Activated CD4-positive, CD25-positive, alpha-beta regulatory T cell treated with anti-CD3 and anti-CD28 coated beads, Interleukin-2, amount 50 U/mL, for 24 hours (primary cell): ENCODE measurements at regions not wholly inside any gene's neighbourhood (a gene's known extent, or its start where the extent isn't known, plus 50 kb on each side); places are given as distances from the start of the nearest gene placed in this dataset.
A peak's percentile ranks its signal among the peaks of the same experiment; 100 is the strongest.
"Not testable (repeated sequence)": the region's sequence is repeated elsewhere in the genome, so short reads cannot be mapped to it uniquely, and the experiment has no call there.

Experiments used
- ATAC-seq, 2 donors: fragments of 150-1000 bp; cut with Tn5 transposase; one replicate each; pipeline ENCODE4 v1.10.0; 2021; ENCODE audit warnings: mild to moderate bottlenecking in 1 of 2, moderate library complexity in 1 of 2

DNA sequence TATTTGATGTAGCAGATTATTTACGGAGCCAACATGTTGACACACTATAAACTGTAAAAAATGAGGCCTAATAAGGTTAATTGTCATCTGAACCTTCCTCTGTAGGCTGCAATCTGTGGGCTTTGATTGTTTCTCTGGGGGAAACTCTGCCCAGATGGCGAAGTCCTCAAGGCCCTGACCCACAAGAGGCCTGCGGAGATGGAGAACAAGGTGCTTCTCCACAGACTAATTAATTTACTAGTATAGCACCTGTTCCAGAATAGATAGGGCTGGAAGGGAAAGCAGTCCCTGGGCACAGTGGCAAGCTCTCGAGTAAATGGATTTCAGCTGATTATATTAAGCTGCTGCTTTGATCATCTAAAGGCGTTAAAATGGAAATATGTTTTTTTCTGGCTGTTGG, 338.8 kb upstream of the DNAJC19 start:
- ATAC-seq: no peak

DNA sequence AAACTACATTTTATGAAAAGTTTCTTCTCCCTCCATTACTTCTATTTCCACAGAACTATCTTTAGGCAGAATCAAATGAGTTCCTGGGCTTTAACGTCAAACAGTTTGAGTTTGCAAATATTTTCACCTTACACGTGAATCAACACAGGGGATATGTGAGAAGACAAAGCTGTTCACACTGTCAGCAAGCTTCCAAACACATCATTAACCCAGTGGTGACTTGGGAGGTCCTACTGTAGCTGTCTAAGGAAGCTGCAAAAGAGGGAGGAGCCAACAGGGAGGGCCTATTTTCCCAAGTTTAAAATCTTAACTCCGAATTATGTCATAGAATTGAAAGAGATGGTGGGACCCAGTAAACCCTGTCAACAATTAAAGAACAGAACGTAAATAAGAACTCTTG, 337.8 kb upstream of the DNAJC19 start:
- no peak for ATAC-seq

DNA sequence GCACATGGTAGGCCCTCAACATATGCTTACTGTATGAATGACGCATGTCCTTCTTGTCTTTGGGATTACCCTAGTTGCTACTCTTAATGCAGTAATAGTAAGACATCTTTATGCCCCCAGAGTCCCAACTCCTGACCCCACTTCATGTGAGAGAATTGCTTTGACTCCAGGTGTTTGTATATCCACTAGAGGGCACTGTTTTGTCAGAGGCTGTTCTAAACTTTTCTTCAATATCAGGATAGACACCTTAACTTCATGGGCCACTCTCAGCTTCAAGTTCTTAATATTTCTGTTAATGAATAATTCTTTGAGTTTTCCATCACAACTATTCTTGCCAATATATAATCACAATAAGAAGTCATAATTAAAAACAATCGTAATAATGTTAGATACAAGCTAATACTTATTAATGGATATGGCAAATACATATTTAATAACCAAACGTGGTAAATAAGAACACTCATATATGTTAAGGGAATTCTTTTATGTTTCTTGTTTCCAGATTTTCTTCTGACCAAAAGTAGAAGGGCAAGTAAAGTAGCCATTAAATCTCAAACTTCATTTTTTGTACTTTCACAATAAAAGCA, 337.2 kb upstream of the DNAJC19 start:
- no peak for ATAC-seq

- not testable (repeated sequence) for ATAC-seq
Observed at GRCh38 chr3:181324516-181324915, 335.0 kb upstream of the DNAJC19 start.

- ATAC-seq: no peak
Observed at GRCh38 chr3:181318321-181318720, 328.8 kb upstream of the DNAJC19 start.

GRCh38 chr3:181317508-181317907, 328.0 kb upstream of the DNAJC19 start:
- ATAC-seq: no peak

DNA sequence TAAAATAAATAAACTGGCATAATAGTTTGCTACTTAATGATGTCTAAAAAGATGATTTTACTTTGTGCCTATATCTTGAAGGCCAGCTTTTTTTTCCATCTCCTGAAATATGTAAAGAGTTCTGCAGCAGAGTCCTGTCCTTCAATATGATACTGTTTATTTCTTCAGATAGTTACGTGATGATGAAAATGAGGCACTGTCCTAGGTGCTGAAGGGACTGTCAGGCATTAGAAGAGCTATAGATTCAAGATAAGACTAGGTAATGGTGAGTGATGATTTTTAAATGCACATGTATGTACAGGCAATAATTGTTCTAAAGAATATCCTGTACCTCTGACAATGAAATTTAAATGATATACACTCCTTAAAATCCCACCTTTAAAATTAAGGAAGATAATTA, 326.9 kb upstream of the DNAJC19 start:
- no peak for ATAC-seq

DNA sequence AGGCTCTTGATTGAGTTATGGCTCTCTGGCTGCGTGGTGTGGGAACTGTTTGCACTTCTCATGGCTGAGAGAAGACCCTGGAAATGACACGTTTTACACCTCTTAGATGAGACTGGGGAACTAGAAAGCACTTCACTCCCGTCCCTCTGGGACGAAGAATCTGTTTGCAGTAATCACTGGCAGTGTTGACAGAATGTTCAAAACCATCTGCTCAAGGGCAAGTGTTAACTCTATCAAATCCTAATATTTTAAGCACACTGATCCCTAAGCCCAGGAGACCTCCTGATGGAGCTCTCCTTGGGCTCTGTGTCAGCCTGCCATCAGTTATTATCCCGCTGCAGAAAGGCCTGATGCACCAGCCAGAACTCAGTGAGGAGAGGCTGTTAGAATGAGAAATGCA, 323.8 kb upstream of the DNAJC19 start:
- ATAC-seq: no peak

- no peak for ATAC-seq
Observed at GRCh38 chr3:181311186-181311585, 321.6 kb upstream of the DNAJC19 start.

DNA sequence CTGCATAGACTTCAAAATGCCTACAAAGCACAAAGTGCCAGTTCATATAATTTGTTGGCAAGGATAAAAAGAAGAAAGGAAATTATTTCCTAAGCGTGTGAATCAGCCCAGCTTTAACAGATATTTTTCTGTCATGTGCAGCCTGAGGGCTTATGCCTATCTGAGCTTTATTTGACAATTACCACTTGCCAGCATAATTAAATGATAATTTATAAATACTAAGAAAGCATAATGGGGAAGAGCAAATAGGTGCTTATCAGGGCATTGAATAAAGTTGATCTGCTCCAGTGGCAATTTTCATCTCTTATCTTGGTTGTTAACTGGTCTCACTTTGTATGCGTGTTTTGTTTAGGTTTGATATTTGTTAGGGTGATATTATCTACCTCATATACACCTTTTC, 313.4 kb upstream of the DNAJC19 start:
- no peak for ATAC-seq

DNA sequence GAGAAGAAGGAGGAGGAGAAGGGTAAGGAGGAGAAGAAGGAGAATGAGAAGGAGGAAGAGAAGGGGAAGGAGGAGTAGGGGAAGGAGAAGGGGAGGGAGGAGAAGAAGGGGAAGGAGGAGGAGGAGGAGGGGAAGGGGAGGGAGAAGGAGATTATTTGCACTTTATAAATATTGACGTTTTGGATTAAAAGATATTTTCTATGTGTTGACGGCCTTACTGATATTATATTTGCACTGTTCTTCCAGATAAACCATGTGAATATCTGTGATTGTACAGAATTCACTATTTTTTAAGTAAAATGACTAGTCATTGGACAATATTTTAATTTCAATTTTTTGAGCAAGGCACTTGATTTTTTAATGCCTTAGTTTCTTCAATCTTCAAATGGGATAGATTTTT, 310.5 kb upstream of the DNAJC19 start:
- ATAC-seq: no peak

DNA sequence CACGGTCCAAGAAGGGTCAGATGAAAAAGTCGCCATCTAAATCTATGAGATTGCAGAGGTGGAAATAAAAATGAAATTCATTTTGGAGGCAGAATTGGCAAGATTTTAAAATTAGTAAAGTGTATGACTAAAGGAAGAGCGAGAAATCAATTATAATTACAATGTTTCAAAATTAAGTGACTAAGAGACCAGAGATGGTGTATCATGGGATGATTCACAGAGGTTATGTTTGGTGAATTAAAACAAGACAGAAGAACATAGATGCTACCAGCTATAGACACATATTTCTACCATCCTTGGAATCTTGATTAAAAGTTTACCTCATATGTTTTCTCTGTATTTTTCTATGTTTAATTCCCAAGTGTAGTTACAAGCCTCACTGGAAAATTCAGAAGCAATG, 308.9 kb upstream of the DNAJC19 start:
- no peak for ATAC-seq

GRCh38 chr3:181292984-181293383, 303.4 kb upstream of the DNAJC19 start:
- peak in 1 of 2 donors; percentile 41 for ATAC-seq

- no peak for ATAC-seq
Observed at GRCh38 chr3:181290941-181291340, 301.4 kb upstream of the DNAJC19 start.

GRCh38 chr3:181289306-181289705, 299.8 kb upstream of the DNAJC19 start:
- no peak for ATAC-seq

DNA sequence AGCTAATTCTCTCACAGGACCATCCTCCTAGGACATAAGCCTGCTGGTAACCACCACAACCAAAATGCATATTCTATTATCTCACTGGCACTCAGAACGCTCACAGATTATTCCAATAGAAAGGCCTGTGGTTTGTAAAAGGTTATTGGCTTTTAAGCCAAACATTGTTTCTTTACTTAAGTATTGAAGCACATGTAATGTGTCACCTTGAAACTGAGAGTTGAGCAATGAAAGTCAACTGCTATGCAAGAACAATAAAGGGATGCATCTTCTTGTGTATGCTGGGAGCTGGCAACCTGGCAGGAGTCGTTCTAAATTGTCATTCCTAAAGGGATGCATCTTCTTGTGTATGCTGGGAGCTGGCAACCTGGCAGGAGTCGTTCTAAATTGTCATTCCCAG, 298.6 kb upstream of the DNAJC19 start:
- ATAC-seq: no peak

- no peak for ATAC-seq
Observed at GRCh38 chr3:181279239-181279565, 289.7 kb upstream of the DNAJC19 start.

DNA sequence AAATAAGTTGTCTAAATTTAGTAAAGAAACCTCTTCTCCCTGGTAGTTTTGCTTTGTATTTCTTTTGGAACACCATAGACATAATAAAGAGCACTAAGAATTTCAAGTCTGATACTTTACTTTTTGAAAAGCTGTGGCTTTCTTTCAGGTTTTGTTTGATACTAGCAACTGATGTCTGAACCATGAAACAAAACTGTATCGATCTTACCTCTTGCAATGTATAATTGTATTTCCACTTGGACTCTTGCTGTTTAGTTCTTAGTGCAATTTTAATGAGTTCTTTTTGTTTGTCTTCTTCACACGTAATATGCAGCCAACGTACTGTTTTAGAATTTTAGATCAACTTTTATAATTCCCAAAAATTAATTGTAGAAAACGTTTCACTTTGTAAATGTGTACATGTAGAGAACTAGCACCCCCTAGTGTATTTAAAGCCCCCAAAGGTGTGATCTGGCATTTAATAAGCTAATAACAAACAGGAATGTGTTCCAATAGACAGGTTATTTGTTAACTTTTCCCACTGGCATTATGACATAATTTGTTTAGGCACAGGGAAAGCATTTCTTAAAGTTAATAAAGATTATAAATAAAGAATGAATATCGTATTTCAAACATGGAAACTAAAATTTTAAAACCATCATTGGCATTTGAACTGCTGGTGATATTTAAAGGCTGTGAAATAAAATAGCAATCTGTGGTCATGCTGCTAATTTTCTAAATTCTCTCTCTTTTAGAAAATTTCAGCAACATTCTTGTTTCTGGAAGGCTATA, 289.1 kb upstream of the DNAJC19 start:
- ATAC-seq: no peak

- ATAC-seq: no peak
Observed at GRCh38 chr3:181276358-181276896, 286.9 kb upstream of the DNAJC19 start.

- no peak for ATAC-seq
Observed at GRCh38 chr3:181274025-181274424, 284.5 kb upstream of the DNAJC19 start.

GRCh38 chr3:181267312-181267711, 277.8 kb upstream of the DNAJC19 start:
- ATAC-seq: no peak

- ATAC-seq: no peak
Observed at GRCh38 chr3:181265750-181266333, 276.3 kb upstream of the DNAJC19 start.

GRCh38 chr3:181264486-181264885, 274.9 kb upstream of the DNAJC19 start:
- ATAC-seq: no peak

DNA sequence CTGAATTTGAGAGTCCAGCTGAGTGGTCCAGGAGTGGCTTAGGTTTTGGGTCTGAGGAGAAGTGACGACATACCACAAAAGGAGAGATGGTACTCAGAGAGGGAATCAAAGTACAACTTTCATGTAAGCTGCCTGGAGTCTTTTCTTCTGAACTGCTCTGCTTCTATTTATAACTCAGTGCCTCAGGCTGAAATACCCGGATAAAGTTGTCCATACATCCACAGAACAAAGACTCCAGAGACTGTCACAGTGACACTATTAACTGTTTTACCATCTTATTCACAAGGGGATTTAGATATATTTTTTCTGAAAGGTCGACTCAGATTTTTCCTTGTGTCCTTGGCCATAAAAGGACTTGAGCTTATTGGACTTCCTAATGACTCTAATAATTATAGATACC, 264.3 kb upstream of the DNAJC19 start:
- no peak for ATAC-seq
